ENCODE measurements at regions not wholly inside any gene's neighbourhood (a gene's known extent, or its start where the extent isn't known, plus 50 kb on each side); places are given as distances from the start of the nearest gene placed in this dataset.

- TF ChIP-seq POLR2A (IDR thresholded peaks at IDR 0.05; ENCODE audit: low read depth, low read length) = no peak
- no peak for TF ChIP-seq TAF1 (IDR thresholded peaks at IDR 0.05; ENCODE audit: borderline replicate concordance, low read depth, low read length)
Measured at GRCh38 chr15:46231786-46232185, 597.0 kb downstream of the SQOR start.

All from GM12892 (cell line).